ENCODE measurements at regions not wholly inside any gene's neighbourhood (a gene's known extent, or its start where the extent isn't known, plus 50 kb on each side); places are given as distances from the start of the nearest gene placed in this dataset.

DNA sequence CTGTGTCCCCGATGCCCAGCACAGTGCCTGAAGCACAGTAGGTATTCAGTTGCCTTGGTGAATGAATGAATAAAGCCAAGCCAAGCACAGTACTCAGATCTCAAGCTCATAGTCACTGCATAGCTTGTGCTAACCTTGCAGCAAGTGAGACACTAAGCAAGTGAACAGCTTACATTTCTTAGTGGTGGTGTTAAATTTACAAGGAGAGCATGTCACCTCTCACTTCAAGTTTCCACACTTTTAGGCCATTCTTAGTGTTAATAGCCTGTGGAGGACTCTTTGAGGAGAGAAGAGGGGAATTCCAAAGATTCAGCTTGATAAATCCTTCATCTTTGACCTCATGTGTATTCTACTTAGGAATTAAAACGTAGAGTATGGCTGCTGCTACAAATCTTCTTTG, 104.7 kb downstream of the C9orf152 start:
- Histone ChIP-seq H3K27ac (ENCODE audit: low read depth, low read length) (peak overlapping the region; percentile 40), H3K9ac (ENCODE audit: low read length in 5 of 5) (peak overlapping the region in 1 of 5 donors; percentile 49), H3K27me3 (ENCODE audit: control insufficient read depth in 5 of 5, insufficient read depth in 4 of 5, low read length in 5 of 5) (no peaks in the 10 kb centered on the region), H3K36me3 (ENCODE audit: control insufficient read depth in 5 of 5, insufficient read depth in 5 of 5, low read length in 5 of 5) (peaks cover 0 to 17% (median 4%) of the 10 kb centered on the region in 5 donors), H3K9me3 (ENCODE audit: control insufficient read depth in 5 of 5, low read length in 5 of 5) (no peaks in the 10 kb centered on the region), H3K4me1 (ENCODE audit: control insufficient read depth in 5 of 5, insufficient read depth in 5 of 5, low read length in 5 of 5) (peaks cover 10 to 64% (median 49%) of the 10 kb centered on the region in 5 donors), H3K4me3 (ENCODE audit: low read depth in 1 of 5, low read length in 5 of 5) (no peak overlapping the region)

- peak overlapping the region in 2 of 5 donors; percentile 4 to 57 for H3K9ac ChIP-seq (ENCODE audit: low read length in 5 of 5)
- H3K9me3 ChIP-seq (ENCODE audit: control insufficient read depth in 5 of 5, low read length in 5 of 5): no peaks in the 10 kb centered on the region
- peaks cover 0 to 13% (median 4%) of the 10 kb centered on the region in 5 donors for H3K36me3 ChIP-seq (ENCODE audit: control insufficient read depth in 5 of 5, insufficient read depth in 5 of 5, low read length in 5 of 5)
- peak overlapping the region; percentile 49 for H3K27ac ChIP-seq (ENCODE audit: low read depth, low read length)
- H3K4me3 ChIP-seq (ENCODE audit: low read depth in 1 of 5, low read length in 5 of 5): no peak overlapping the region
- H3K27me3 ChIP-seq (ENCODE audit: control insufficient read depth in 5 of 5, insufficient read depth in 4 of 5, low read length in 5 of 5): no peaks in the 10 kb centered on the region
- peaks cover 8 to 56% (median 39%) of the 10 kb centered on the region in 5 donors for H3K4me1 ChIP-seq (ENCODE audit: control insufficient read depth in 5 of 5, insufficient read depth in 5 of 5, low read length in 5 of 5)
Measured at GRCh38 chr9:110104261-110104809, 103.6 kb downstream of the C9orf152 start.

GRCh38 chr9:110105107-110105506, 102.9 kb downstream of the C9orf152 start:
- Histone ChIP-seq H3K36me3 (ENCODE audit: control insufficient read depth in 5 of 5, insufficient read depth in 5 of 5, low read length in 5 of 5) (peaks cover 0 to 13% (median 4%) of the 10 kb centered on the region in 5 donors), H3K4me1 (ENCODE audit: control insufficient read depth in 5 of 5, insufficient read depth in 5 of 5, low read length in 5 of 5) (peaks cover 6 to 57% (median 33%) of the 10 kb centered on the region in 5 donors)

DNA sequence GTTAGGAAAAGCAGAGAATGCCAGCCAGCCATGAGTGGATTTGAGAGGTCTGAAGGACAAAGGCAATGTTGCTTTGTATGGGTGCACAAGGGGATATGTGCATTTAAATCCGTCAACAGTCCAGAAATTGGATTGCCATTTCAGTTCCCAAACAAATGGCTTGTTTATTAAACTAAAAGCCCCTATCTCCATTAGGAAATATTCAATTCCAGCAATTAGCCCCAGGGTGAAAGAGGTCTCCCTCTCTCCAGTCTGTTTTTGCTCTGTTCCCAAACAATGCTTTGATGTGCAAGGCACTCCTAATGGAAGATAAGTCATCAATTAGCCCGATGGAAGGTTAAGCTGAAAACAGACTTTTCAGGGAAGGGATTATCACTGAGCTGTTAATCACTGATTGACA, 101.3 kb downstream of the C9orf152 start:
- Histone ChIP-seq H3K36me3 (ENCODE audit: control insufficient read depth in 5 of 5, insufficient read depth in 5 of 5, low read length in 5 of 5) (peaks cover 0 to 11% (median 4%) of the 10 kb centered on the region in 5 donors), H3K27me3 (ENCODE audit: control insufficient read depth in 5 of 5, insufficient read depth in 4 of 5, low read length in 5 of 5) (no peaks in the 10 kb centered on the region), H3K4me3 (ENCODE audit: low read depth in 1 of 5, low read length in 5 of 5) (no peak overlapping the region), H3K9me3 (ENCODE audit: control insufficient read depth in 5 of 5, low read length in 5 of 5) (no peaks in the 10 kb centered on the region), H3K4me1 (ENCODE audit: control insufficient read depth in 5 of 5, insufficient read depth in 5 of 5, low read length in 5 of 5) (peaks cover under 1 to 44% (median 22%) of the 10 kb centered on the region in 5 donors), H3K27ac (ENCODE audit: low read depth, low read length) (no peak overlapping the region), H3K9ac (ENCODE audit: low read length in 5 of 5) (peak overlapping the region in 1 of 5 donors; percentile 11)

More at GRCh38 chr9:110105107-110105506, 102.9 kb downstream of the C9orf152 start:
- H3K27ac ChIP-seq (ENCODE audit: low read depth, low read length): peak overlapping the region; percentile 49
- H3K9me3 ChIP-seq (ENCODE audit: control insufficient read depth in 5 of 5, low read length in 5 of 5): no peaks in the 10 kb centered on the region
- H3K4me3 ChIP-seq (ENCODE audit: low read depth in 1 of 5, low read length in 5 of 5): no peak overlapping the region
- no peaks in the 10 kb centered on the region for H3K27me3 ChIP-seq (ENCODE audit: control insufficient read depth in 5 of 5, insufficient read depth in 4 of 5, low read length in 5 of 5)
- peak overlapping the region in 1 of 5 donors; percentile 26 for H3K9ac ChIP-seq (ENCODE audit: low read length in 5 of 5)

DNA sequence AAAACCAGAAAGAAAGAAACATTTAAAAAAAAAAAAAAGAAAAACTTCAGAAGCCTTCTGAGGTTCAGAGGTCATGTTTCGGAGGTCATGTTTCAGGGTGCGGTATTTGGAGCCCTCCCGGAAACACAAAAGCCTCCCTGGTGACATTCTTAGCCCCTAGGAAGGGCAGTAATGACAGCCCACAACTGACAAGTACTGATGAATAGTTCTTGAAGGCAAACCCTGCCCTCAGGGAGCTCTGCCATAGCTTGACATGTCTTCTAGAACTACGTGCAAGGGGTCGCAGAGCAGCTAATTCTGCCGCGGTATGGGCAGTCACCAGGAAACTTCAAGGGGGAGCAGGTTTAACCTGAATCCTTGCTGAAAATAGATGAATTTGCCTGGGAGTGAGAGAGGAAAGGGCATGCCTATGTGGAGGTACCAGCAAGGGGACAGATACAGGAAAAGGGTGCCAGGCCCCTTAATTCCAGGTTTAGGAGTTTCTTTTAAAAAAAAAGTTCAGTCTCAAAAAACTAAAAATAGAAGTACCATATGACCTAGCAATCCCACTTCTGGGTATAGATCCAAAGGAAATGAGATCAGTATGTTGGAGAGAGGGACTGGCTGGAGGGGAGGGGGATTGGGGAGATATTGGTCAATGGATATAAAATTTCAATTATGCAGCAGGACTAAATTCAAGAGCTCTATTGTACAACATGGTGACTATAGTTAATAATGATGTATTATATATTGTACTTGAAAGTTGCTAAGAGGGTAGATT, 98.4 kb downstream of the C9orf152 start:
- no peak overlapping the region for H3K9ac ChIP-seq (ENCODE audit: low read length in 5 of 5)
- no peaks in the 10 kb centered on the region for H3K9me3 ChIP-seq (ENCODE audit: control insufficient read depth in 5 of 5, low read length in 5 of 5)
- H3K36me3 ChIP-seq (ENCODE audit: control insufficient read depth in 5 of 5, insufficient read depth in 5 of 5, low read length in 5 of 5): peaks cover 0 to 14% (median 8%) of the 10 kb centered on the region in 5 donors
- no peaks in the 10 kb centered on the region for H3K27me3 ChIP-seq (ENCODE audit: control insufficient read depth in 5 of 5, insufficient read depth in 4 of 5, low read length in 5 of 5)
- peak overlapping the region; percentile 68 for H3K27ac ChIP-seq (ENCODE audit: low read depth, low read length)
- H3K4me1 ChIP-seq (ENCODE audit: control insufficient read depth in 5 of 5, insufficient read depth in 5 of 5, low read length in 5 of 5): peaks cover 0 to 29% (median 12%) of the 10 kb centered on the region in 5 donors
- no peak overlapping the region for H3K4me3 ChIP-seq (ENCODE audit: low read depth in 1 of 5, low read length in 5 of 5)

- peak overlapping the region; percentile 68 for H3K27ac ChIP-seq (ENCODE audit: low read depth, low read length)
- no peak overlapping the region for H3K4me3 ChIP-seq (ENCODE audit: low read depth in 1 of 5, low read length in 5 of 5)
- H3K4me1 ChIP-seq (ENCODE audit: control insufficient read depth in 5 of 5, insufficient read depth in 5 of 5, low read length in 5 of 5): peaks cover 5 to 30% (median 12%) of the 10 kb centered on the region in 5 donors
- no peaks in the 10 kb centered on the region for H3K9me3 ChIP-seq (ENCODE audit: control insufficient read depth in 5 of 5, low read length in 5 of 5)
- H3K36me3 ChIP-seq (ENCODE audit: control insufficient read depth in 5 of 5, insufficient read depth in 5 of 5, low read length in 5 of 5): peaks cover 0 to 9% (median 8%) of the 10 kb centered on the region in 5 donors
- no peaks in the 10 kb centered on the region for H3K27me3 ChIP-seq (ENCODE audit: control insufficient read depth in 5 of 5, insufficient read depth in 4 of 5, low read length in 5 of 5)
- no peak overlapping the region for H3K9ac ChIP-seq (ENCODE audit: low read length in 5 of 5)
Measured at GRCh38 chr9:110110154-110110553, 97.8 kb downstream of the C9orf152 start.

DNA sequence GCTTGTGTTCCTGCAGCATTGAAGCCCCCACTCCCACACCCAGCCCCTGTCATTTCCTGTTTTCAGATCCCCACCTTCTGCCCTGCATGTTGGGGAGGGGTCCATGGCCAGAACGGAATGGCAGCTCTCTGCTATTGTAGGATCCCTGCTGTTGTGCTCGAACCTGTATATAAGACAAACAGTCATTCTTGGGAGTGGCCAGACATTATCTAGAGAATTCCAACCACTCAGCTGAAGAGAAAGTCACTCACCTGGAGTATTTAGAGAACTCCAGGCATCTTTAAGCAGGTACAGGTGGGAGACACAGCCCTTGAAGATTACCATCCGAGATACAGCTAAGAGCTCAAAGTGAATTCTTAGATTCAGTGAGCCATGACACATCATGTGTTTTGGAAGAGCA, 96.1 kb downstream of the C9orf152 start:
- no peak overlapping the region for H3K4me3 ChIP-seq (ENCODE audit: low read depth in 1 of 5, low read length in 5 of 5)
- H3K27me3 ChIP-seq (ENCODE audit: control insufficient read depth in 5 of 5, insufficient read depth in 4 of 5, low read length in 5 of 5): no peaks in the 10 kb centered on the region
- no peak overlapping the region for H3K9ac ChIP-seq (ENCODE audit: low read length in 5 of 5)
- peaks cover 16 to 45% (median 27%) of the 10 kb centered on the region in 5 donors for H3K4me1 ChIP-seq (ENCODE audit: control insufficient read depth in 5 of 5, insufficient read depth in 5 of 5, low read length in 5 of 5)
- peaks cover 0 to 9% (median 5%) of the 10 kb centered on the region in 5 donors for H3K36me3 ChIP-seq (ENCODE audit: control insufficient read depth in 5 of 5, insufficient read depth in 5 of 5, low read length in 5 of 5)
- H3K9me3 ChIP-seq (ENCODE audit: control insufficient read depth in 5 of 5, low read length in 5 of 5): no peaks in the 10 kb centered on the region
- peak overlapping the region; percentile 90 for H3K27ac ChIP-seq (ENCODE audit: low read depth, low read length)

GRCh38 chr9:110112792-110113191, 95.2 kb downstream of the C9orf152 start:
- Histone ChIP-seq H3K27me3 (ENCODE audit: control insufficient read depth in 5 of 5, insufficient read depth in 4 of 5, low read length in 5 of 5) (no peaks in the 10 kb centered on the region), H3K9me3 (ENCODE audit: control insufficient read depth in 5 of 5, low read length in 5 of 5) (no peaks in the 10 kb centered on the region), H3K4me1 (ENCODE audit: control insufficient read depth in 5 of 5, insufficient read depth in 5 of 5, low read length in 5 of 5) (peaks cover 16 to 51% (median 29%) of the 10 kb centered on the region in 5 donors)

DNA sequence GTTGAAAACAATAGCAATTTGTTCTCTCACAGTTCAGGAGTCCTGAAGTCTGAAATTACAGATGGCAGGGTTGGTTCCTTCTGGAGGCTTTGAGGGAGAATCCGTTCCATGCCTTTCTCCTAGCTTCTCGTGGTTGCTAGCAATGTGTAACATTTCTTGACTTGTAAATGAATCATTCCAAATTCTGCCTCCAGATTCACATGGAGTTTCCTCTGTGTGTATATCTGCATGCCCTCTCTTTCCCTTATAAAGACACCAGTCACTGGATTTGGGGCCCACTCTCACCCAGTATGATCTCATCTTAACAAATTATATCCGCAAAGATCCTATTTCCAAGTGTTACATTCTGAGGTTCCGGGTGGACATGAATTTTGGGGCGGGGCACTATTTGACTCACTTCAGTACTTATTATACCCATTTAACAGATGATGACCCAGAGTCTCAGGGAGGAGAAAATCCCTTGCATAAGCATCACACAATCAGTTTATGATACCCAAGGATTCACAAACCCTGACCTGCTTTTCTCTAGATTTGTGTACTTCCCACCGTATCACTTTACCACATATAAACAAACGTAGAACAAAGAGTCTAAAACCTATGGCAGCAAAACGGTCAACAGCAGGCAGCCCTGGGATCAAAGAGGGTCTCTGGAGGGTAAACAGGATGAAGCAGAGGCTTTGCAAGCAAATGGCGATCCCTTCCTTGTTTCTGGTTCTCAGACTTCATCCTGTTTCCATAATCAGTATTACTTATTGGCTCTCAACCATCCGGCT, 93.7 kb downstream of the C9orf152 start:
- Histone ChIP-seq H3K27ac (ENCODE audit: low read depth, low read length) (peak overlapping the region; percentile 90), H3K4me3 (ENCODE audit: low read depth in 1 of 5, low read length in 5 of 5) (peak overlapping the region in 1 of 5 donors; percentile 29), H3K9me3 (ENCODE audit: control insufficient read depth in 5 of 5, low read length in 5 of 5) (no peaks in the 10 kb centered on the region), H3K36me3 (ENCODE audit: control insufficient read depth in 5 of 5, insufficient read depth in 5 of 5, low read length in 5 of 5) (peaks cover 0 to 9% (median 5%) of the 10 kb centered on the region in 5 donors), H3K27me3 (ENCODE audit: control insufficient read depth in 5 of 5, insufficient read depth in 4 of 5, low read length in 5 of 5) (no peaks in the 10 kb centered on the region), H3K4me1 (ENCODE audit: control insufficient read depth in 5 of 5, insufficient read depth in 5 of 5, low read length in 5 of 5) (peaks cover 16 to 49% (median 28%) of the 10 kb centered on the region in 5 donors), H3K9ac (ENCODE audit: low read length in 5 of 5) (no peak overlapping the region)

More at GRCh38 chr9:110112792-110113191, 95.2 kb downstream of the C9orf152 start:
- Histone ChIP-seq H3K9ac (ENCODE audit: low read length in 5 of 5) (no peak overlapping the region), H3K4me3 (ENCODE audit: low read depth in 1 of 5, low read length in 5 of 5) (no peak overlapping the region), H3K27ac (ENCODE audit: low read depth, low read length) (peak overlapping the region; percentile 90), H3K36me3 (ENCODE audit: control insufficient read depth in 5 of 5, insufficient read depth in 5 of 5, low read length in 5 of 5) (peaks cover 0 to 9% (median 5%) of the 10 kb centered on the region in 5 donors)

All from subcutaneous abdominal adipose tissue (tissue), 5 donors.